ENCODE measurements at regions not wholly inside any gene's neighbourhood (a gene's known extent, or its start where the extent isn't known, plus 50 kb on each side); places are given as distances from the start of the nearest gene placed in this dataset.
"Not testable (repeated sequence)": the region's sequence is repeated elsewhere in the genome, so short reads cannot be mapped to it uniquely, and the experiment has no call there.

DNA sequence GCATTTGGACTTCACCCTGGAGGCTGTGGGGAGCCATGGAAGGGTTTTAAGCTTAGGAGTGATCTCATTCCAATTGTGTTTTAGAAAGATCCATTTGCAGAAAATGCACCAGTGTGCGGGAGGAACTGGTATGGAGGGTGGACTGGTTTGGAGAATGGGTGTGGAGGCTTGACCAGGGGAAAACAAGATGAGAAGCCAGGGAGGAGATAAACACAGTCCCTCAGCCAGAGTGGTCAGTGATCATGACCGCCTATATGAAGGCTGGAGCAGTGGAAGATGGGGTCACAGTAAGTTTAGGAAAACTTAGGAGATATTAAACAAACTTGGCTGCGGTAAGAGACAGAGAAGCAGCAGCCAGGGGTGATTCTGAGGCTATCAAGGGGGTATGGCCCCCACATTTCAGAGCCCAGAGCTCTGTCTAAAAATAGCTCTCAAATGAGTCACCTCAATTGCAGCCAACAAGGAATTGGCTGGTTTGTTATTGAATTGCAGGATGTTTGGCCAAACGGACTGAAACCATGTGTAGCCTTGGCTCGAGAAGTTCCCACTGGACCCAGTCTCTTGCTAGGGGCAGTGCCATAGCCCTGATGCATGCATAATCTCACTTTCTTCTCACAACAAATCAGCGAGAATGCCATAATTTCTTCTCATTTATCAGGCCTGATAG, 159.9 kb upstream of the TOP1 start:
- CTCF ChIA-PET = no interaction called here
- TF ChIP-seq TARDBP (IDR thresholded peaks at IDR 0.05) = no peak
- no peak for TF ChIP-seq FOXK2 (IDR thresholded peaks at IDR 0.05)
- DNase-seq (ENCODE audit: extremely low spot score) = no peak
- POLR2A ChIA-PET = no interaction called here

DNA sequence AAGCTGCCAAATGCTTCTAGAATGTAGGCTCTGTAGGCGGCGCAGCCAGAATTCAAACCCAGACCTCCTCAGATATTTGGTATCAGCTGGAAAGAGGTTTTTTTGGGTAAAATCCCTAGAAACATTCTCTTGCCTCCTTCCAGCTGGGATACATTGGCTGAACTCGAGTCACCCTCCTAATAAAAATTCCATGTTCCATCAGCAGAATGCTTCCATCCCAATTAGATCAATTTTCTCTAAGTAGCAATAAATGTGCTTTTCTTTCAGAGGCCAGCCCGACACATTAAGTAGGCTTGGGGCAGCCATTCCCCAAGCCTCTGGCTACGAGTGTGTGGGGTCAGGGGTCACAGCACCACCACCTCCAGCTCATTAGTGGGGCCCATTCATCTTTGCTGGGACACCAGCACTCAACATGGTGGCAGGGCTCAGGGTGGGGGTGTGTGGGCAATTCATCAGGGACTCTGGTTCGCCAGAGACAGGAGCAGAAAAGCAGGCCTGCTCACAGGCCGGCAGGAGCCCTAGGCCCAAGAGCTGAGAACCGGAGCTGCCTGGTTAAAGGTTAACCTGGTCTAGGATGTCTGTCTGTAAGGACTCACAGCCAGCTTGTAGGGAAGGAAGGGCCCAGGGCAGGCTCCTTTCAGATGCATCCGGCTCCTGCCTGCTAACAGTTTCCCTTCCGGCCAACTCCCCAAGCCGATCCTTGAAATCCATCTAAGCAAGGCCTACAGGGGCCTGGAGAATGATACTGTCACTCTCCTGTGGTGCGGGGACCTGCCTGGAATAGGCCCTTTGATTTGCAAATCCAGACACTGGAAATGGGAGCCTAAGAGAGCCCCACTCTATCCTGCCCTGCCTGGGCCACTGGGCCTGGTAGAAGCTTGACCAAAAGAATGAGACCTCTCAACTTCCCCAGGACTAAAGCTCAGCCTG, 159.1 kb upstream of the TOP1 start:
- TF ChIP-seq SP1 (IDR thresholded peaks at IDR 0.05) (no peak), FOXM1 (IDR thresholded peaks at IDR 0.05; ENCODE audit: borderline replicate concordance) (no peak), NFRKB (IDR thresholded peaks at IDR 0.05) (no peak), CTBP1 (IDR thresholded peaks at IDR 0.05; ENCODE audit: borderline replicate concordance) (no peak), BHLHE40 (IDR thresholded peaks at IDR 0.05; ENCODE audit: borderline replicate concordance) (no peak), ARNT (IDR thresholded peaks at IDR 0.05) (no peak)
- POLR2A ChIA-PET = no interaction called here
- CTCF ChIA-PET = no interaction called here
- DNase-seq (ENCODE audit: extremely low spot score) = no peak

DNA sequence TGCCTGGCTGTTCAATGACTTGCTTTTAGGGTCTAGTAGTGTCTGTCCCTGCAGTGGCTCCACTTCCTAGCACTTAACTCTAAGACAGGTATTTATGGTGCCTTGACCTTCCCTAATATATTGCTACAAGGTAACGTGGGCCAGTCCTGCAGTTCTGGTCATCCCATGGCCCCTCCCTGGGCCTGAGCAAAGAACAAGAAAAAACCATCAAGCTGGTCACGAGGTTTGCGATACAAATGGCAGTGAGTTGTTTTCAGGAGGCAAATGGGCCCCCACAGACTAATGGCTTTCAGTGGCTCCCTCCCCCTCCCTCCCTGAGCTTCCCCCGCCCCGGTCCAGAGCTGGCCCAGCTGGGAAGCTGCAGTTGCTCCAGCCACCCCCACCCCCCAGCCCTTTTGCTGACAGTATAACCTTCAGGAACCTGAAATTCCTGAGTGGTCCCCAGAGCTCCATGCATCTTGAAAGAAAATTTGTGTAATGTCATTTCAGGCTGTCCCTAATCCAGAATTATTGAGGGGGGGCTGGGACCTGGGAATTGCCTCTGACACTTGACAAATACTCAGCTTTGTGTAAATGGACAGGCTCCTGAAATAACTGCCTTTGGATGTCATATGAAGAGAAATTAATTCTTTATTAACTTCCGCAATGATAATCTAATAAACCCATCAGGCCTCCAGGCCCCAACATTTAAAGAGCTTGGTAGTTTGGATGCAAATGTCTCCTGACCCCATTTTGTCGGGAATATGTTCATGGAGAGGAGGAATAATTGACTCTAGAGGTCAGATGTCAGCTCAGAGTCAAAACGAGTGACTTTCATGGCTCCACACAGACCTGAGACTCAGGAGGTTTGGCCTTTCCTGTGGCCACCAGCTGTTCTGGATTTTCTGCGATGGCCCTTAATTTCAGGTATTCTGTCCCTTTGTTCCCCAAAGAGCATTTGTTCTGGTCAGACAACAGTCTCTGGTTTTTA, 153.2 kb upstream of the TOP1 start:
- DNase-seq (ENCODE audit: extremely low spot score) = no peak
- TF ChIP-seq FOXM1 (IDR thresholded peaks at IDR 0.05; ENCODE audit: borderline replicate concordance) = no peak
- TF ChIP-seq CTBP1 (IDR thresholded peaks at IDR 0.05; ENCODE audit: borderline replicate concordance) = no peak
- no peak for TF ChIP-seq L3MBTL2 (conservative IDR thresholded peaks at IDR 0.05)
- TF ChIP-seq SUZ12 (IDR thresholded peaks at IDR 0.05) = no peak
- no peak for TF ChIP-seq HDGF (IDR thresholded peaks at IDR 0.05; ENCODE audit: borderline replicate concordance)
- TF ChIP-seq, protein P1, sequence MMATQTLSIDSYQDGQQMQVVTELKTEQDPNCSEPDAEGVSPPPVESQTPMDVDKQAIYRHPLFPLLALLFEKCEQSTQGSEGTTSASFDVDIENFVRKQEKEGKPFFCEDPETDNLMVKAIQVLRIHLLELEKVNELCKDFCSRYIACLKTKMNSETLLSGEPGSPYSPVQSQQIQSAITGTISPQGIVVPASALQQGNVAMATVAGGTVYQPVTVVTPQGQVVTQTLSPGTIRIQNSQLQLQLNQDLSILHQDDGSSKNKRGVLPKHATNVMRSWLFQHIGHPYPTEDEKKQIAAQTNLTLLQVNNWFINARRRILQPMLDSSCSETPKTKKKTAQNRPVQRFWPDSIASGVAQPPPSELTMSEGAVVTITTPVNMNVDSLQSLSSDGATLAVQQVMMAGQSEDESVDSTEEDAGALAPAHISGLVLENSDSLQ (IDR thresholded peaks at IDR 0.05) = no peak
- TF ChIP-seq TARDBP (IDR thresholded peaks at IDR 0.05) = no peak
- no peak for TF ChIP-seq SP1 (IDR thresholded peaks at IDR 0.05)
- TF ChIP-seq ZNF384 (IDR thresholded peaks at IDR 0.05) = no peak
- no peak for TF ChIP-seq NFRKB (IDR thresholded peaks at IDR 0.05)
- TF ChIP-seq LEF1 (IDR thresholded peaks at IDR 0.05; ENCODE audit: borderline replicate concordance) = no peak
- ChIA-PET POLR2A (no interaction called here), CTCF (no interaction called here)

DNA sequence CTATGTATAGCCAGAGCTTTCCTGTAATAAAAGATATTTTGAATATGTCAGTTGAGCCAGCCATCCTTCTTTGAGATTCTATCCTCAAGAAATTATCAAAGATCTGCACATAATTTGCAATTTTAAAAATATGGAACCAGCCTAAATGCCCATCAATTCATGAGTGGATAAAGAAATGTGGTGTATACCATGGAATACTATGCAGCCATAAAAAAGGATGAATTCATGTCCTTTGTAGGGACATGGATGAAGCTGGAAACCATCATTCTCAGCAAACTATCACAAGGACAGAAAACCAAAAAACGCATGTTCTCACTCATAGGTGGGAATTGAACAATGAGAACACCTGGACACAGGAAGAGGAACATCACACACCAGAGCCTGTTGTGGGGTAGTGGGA, 150.5 kb upstream of the TOP1 start:
- CTCF ChIA-PET; POLR2A ChIA-PET; DNase-seq (ENCODE audit: extremely low spot score): not testable (repeated sequence)

DNA sequence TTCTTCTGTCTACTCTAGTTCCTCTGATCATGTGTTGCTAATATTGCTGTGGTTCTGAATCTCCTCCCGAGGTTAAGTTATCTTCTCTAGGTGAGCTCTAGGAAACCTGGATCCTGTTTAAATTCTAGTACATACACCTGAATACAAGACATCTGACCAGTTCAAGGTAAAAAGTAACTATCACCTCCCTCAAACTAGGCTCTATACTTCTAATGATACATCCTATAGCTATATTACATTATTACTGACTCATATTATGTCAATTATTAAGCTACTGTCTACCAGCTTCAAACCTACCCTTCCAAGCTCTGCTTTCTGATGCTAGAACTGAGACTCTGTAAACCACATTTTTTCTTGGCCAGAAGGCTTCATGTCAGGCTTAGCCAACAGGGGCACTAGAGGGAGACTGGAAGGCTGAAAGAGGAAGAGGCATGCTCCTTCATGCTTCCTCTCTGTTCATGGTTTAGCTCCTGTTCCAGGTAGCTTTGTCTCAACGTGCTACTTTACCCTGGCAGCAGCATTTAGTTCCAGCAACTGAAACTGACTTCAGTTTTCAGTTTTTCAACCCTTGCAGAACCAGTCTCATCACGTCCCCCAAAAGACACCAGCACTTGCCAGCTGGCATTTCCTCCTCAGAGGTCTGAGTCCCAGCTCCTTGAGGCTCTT, 148.4 kb upstream of the TOP1 start:
- TF ChIP-seq CTBP1 (IDR thresholded peaks at IDR 0.05; ENCODE audit: borderline replicate concordance) (no peak), HDGF (IDR thresholded peaks at IDR 0.05; ENCODE audit: borderline replicate concordance) (no peak), NFRKB (IDR thresholded peaks at IDR 0.05) (no peak), FOXA1 (IDR thresholded peaks at IDR 0.05) (no peak), L3MBTL2 (conservative IDR thresholded peaks at IDR 0.05) (no peak), TARDBP (IDR thresholded peaks at IDR 0.05) (no peak), FOXK2 (IDR thresholded peaks at IDR 0.05) (no peak), LEF1 (IDR thresholded peaks at IDR 0.05; ENCODE audit: borderline replicate concordance) (no peak), ARNT (IDR thresholded peaks at IDR 0.05) (no peak), ZNF384 (IDR thresholded peaks at IDR 0.05) (no peak), ELF4 (IDR thresholded peaks at IDR 0.05) (no peak)
- POLR2A ChIA-PET = no interaction called here
- CTCF ChIA-PET = interaction anchor here (0.6 to 0.9 kb wide), 2 partner anchors 20 to 256 kb away, joined by 3 read pairs; no protein-coding TSS in a partner anchor
- no peak for DNase-seq (ENCODE audit: extremely low spot score)

DNA sequence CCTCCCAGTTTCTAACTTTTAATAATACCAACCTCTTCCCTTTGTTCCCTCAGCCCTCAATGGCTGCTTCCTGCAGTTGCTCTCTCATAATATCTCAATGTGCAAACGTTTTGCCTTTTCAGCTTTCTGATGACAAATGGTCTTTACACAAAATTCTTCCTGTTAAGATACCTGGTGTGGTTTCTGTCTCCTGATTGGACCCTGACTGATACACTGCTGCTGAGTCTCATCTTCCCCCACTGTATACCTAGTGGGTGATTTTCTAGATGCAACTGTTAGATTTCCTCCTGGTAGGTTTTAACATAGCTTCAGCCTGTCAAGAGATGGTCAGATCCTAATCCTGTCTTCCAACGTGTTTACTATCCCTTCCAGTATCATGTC, 147.9 kb upstream of the TOP1 start:
- POLR2A ChIA-PET = no interaction called here
- no peak for TF ChIP-seq ZNF384 (IDR thresholded peaks at IDR 0.05)
- no peak for TF ChIP-seq HDGF (IDR thresholded peaks at IDR 0.05; ENCODE audit: borderline replicate concordance)
- TF ChIP-seq CTBP1 (IDR thresholded peaks at IDR 0.05; ENCODE audit: borderline replicate concordance) = no peak
- no peak for TF ChIP-seq SUZ12 (IDR thresholded peaks at IDR 0.05)
- TF ChIP-seq BHLHE40 (IDR thresholded peaks at IDR 0.05; ENCODE audit: borderline replicate concordance) = no peak
- no peak for TF ChIP-seq ELF4 (IDR thresholded peaks at IDR 0.05)
- no peak for TF ChIP-seq FOXM1 (IDR thresholded peaks at IDR 0.05; ENCODE audit: borderline replicate concordance)
- no peak for TF ChIP-seq L3MBTL2 (conservative IDR thresholded peaks at IDR 0.05)
- TF ChIP-seq FOXA1 (IDR thresholded peaks at IDR 0.05) = no peak
- no peak for TF ChIP-seq TARDBP (IDR thresholded peaks at IDR 0.05)
- no peak for TF ChIP-seq LEF1 (IDR thresholded peaks at IDR 0.05; ENCODE audit: borderline replicate concordance)
- CTCF ChIA-PET = interaction anchor here (0.9 kb wide), 1 partner anchor 20 kb away, joined by 3 read pairs; no protein-coding TSS in a partner anchor
- DNase-seq (ENCODE audit: extremely low spot score) = no peak

DNA sequence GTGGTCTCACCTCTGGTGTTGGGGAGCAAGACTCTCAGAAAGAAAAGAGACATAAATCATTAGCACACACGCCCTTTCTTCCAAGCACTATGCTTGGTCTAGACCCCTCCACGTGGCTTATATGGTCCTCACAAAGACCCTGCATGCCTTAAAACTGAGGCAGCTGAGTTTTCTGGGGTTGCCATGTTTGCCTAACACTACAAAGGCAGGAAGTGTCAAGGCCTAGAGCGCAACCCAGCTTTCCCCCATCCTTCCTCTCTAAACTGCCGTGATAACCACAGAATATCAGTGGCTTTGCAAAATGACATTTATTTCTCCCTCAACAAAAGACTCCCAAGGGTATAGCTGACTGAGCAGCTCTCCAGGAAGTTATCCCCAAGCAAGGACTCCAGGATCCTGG, 146.5 kb upstream of the TOP1 start:
- ChIA-PET POLR2A (no interaction called here), CTCF (no interaction called here)
- no peak for TF ChIP-seq NFRKB (IDR thresholded peaks at IDR 0.05)
- TF ChIP-seq SUZ12 (IDR thresholded peaks at IDR 0.05) = no peak
- no peak for TF ChIP-seq FOXM1 (IDR thresholded peaks at IDR 0.05; ENCODE audit: borderline replicate concordance)
- TF ChIP-seq CTBP1 (IDR thresholded peaks at IDR 0.05; ENCODE audit: borderline replicate concordance) = no peak
- TF ChIP-seq FOXA1 (IDR thresholded peaks at IDR 0.05) = no peak
- TF ChIP-seq, protein P1 (IDR thresholded peaks at IDR 0.05) = no peak
- no peak for TF ChIP-seq TARDBP (IDR thresholded peaks at IDR 0.05)
- TF ChIP-seq ZNF384 (IDR thresholded peaks at IDR 0.05) = no peak
- TF ChIP-seq SP1 (IDR thresholded peaks at IDR 0.05) = no peak
- TF ChIP-seq L3MBTL2 (conservative IDR thresholded peaks at IDR 0.05) = no peak
- TF ChIP-seq ELF4 (IDR thresholded peaks at IDR 0.05) = no peak
- TF ChIP-seq ARNT (IDR thresholded peaks at IDR 0.05) = no peak
- no peak for TF ChIP-seq FOXK2 (IDR thresholded peaks at IDR 0.05)
- TF ChIP-seq HDGF (IDR thresholded peaks at IDR 0.05; ENCODE audit: borderline replicate concordance) = no peak
- DNase-seq (ENCODE audit: extremely low spot score) = no peak
